ENCODE measurements at regions not wholly inside any gene's neighbourhood (a gene's known extent, or its start where the extent isn't known, plus 50 kb on each side); places are given as distances from the start of the nearest gene placed in this dataset.

GRCh38 chr2:228548230-228548629, 366.7 kb upstream of the SPHKAP start:
- Mint-ChIP-seq H3K27me3 (ENCODE audit: low read depth) (no peaks in the 10 kb centered on the region), H3K9me3 (ENCODE audit: low read depth) (peaks cover 9% of the 10 kb centered on the region), H3K4me3 (ENCODE audit: unreplicated experiment) (no peak overlapping the region), H3K4me1 (ENCODE audit: low read depth) (peaks cover 5% of the 10 kb centered on the region), H3K36me3 (ENCODE audit: low read depth) (no peaks in the 10 kb centered on the region), H3K27ac (ENCODE audit: unreplicated experiment) (no peak overlapping the region)
- DNase-seq (ENCODE audit: low spot score): no peak
- TF ChIP-seq, protein P1, sequence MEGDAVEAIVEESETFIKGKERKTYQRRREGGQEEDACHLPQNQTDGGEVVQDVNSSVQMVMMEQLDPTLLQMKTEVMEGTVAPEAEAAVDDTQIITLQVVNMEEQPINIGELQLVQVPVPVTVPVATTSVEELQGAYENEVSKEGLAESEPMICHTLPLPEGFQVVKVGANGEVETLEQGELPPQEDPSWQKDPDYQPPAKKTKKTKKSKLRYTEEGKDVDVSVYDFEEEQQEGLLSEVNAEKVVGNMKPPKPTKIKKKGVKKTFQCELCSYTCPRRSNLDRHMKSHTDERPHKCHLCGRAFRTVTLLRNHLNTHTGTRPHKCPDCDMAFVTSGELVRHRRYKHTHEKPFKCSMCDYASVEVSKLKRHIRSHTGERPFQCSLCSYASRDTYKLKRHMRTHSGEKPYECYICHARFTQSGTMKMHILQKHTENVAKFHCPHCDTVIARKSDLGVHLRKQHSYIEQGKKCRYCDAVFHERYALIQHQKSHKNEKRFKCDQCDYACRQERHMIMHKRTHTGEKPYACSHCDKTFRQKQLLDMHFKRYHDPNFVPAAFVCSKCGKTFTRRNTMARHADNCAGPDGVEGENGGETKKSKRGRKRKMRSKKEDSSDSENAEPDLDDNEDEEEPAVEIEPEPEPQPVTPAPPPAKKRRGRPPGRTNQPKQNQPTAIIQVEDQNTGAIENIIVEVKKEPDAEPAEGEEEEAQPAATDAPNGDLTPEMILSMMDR (IDR thresholded peaks at IDR 0.05): no peak

- Mint-ChIP-seq H3K4me3 (ENCODE audit: unreplicated experiment) (no peak overlapping the region), H3K9me3 (ENCODE audit: low read depth) (peaks cover 13% of the 10 kb centered on the region), H3K36me3 (ENCODE audit: low read depth) (no peaks in the 10 kb centered on the region), H3K4me1 (ENCODE audit: low read depth) (peaks cover 5% of the 10 kb centered on the region), H3K27ac (ENCODE audit: unreplicated experiment) (no peak overlapping the region), H3K27me3 (ENCODE audit: low read depth) (no peaks in the 10 kb centered on the region)
- TF ChIP-seq, protein P1 (IDR thresholded peaks at IDR 0.05): no peak
- DNase-seq (ENCODE audit: low spot score): no peak
Observed at GRCh38 chr2:228545748-228546145, 364.3 kb upstream of the SPHKAP start.

GRCh38 chr2:228545041-228545747, 363.7 kb upstream of the SPHKAP start:
- peaks cover 5% of the 10 kb centered on the region for H3K4me1 Mint-ChIP-seq (ENCODE audit: low read depth)
- H3K27ac Mint-ChIP-seq (ENCODE audit: unreplicated experiment): no peak overlapping the region
- TF ChIP-seq, protein P1 (IDR thresholded peaks at IDR 0.05): no peak
- H3K27me3 Mint-ChIP-seq (ENCODE audit: low read depth): no peaks in the 10 kb centered on the region
- H3K36me3 Mint-ChIP-seq (ENCODE audit: low read depth): no peaks in the 10 kb centered on the region
- H3K4me3 Mint-ChIP-seq (ENCODE audit: unreplicated experiment): no peak overlapping the region
- DNase-seq (ENCODE audit: low spot score): no peak
- peaks cover 16% of the 10 kb centered on the region for H3K9me3 Mint-ChIP-seq (ENCODE audit: low read depth)

DNA sequence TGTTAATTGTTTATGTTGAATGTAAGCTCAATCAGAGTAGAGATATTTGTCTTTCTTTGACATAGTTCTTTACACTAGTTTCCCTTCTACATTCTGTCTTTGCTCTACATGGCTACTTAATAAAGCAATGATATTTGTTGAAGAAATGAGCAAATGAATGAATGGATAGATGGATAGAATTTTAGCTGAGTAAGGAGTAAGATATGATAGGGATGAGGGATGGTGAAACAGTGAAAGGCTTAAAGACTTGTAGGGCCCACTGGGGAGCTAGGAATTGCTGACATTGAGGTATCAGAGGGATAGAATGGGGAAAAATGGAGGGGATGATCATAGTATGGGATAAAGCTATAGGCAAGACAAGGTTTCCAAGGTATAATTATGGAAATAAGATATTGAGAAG, 361.6 kb upstream of the SPHKAP start:
- Mint-ChIP-seq H3K4me3 (ENCODE audit: unreplicated experiment) (no peak overlapping the region), H3K36me3 (ENCODE audit: low read depth) (no peaks in the 10 kb centered on the region), H3K9me3 (ENCODE audit: low read depth) (peaks cover 17% of the 10 kb centered on the region), H3K27ac (ENCODE audit: unreplicated experiment) (no peak overlapping the region), H3K27me3 (ENCODE audit: low read depth) (no peaks in the 10 kb centered on the region), H3K4me1 (ENCODE audit: low read depth) (peaks cover 5% of the 10 kb centered on the region)
- TF ChIP-seq, protein P1 (IDR thresholded peaks at IDR 0.05): no peak
- DNase-seq (ENCODE audit: low spot score): no peak

- Mint-ChIP-seq H3K4me3 (ENCODE audit: unreplicated experiment) (no peak overlapping the region), H3K27ac (ENCODE audit: unreplicated experiment) (no peak overlapping the region), H3K27me3 (ENCODE audit: low read depth) (no peaks in the 10 kb centered on the region), H3K36me3 (ENCODE audit: low read depth) (no peaks in the 10 kb centered on the region), H3K4me1 (ENCODE audit: low read depth) (peaks cover 5% of the 10 kb centered on the region), H3K9me3 (ENCODE audit: low read depth) (peaks cover 18% of the 10 kb centered on the region)
- TF ChIP-seq, protein P1 (IDR thresholded peaks at IDR 0.05): no peak
- DNase-seq (ENCODE audit: low spot score): no peak
Observed at GRCh38 chr2:228542277-228542676, 360.8 kb upstream of the SPHKAP start.
